ENCODE measurements at regions not wholly inside any gene's neighbourhood (a gene's known extent, or its start where the extent isn't known, plus 50 kb on each side); places are given as distances from the start of the nearest gene placed in this dataset.
"Not testable (repeated sequence)": the region's sequence is repeated elsewhere in the genome, so short reads cannot be mapped to it uniquely, and the experiment has no call there.

DNA sequence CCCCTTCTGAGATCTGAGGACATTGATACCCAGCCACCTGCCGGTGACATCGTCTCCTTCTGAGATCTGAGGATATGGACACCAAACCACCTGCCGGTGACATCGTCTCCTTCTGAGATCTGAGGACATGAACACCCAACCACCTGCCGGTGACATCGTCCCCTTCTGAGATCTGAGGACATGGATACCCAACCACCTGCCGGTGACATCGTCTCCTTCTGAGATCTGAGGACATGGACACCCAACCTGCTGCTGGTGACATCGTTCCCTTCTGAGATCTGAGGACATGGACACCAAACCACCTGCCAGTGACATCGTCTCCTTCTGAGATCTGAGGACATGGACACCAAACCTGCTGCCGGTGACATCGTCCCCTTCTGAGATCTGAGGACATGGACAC lies 396.1 kb upstream of the TNRC6C start:
- DNase-seq, result not testable (repeated sequence)

DNA sequence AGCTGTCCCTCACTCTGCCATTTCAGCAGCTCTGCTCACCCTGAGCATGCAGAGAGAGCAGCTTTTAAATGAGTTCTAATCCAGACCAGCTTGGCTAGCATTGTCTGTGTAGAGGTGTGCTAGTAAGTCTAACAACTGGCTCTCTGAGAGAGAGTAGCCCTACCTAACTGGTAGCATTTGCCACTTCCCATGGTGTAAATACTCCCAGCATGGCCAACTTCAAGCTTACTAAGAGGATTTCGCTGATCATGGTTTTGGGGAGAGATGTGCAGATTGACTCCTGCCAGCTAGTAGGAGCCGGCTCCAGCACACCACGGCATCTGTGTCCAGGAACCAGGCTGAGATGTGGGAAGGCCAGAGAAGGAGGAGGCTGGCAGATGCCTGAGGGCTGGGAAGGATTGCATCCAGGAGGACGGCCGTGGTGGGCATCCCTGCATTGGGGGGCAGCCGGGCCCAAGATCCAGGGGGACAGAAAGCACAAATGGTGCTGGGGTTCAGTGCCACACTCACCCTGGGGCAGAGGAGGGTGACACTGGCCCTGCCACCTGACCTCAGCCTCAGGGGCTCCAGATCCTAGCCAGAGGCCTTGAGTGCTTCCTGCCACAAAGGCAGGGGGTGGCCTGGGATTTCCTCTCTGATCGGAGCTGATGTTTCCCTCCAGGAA lies 394.9 kb upstream of the TNRC6C start:
- no peak for DNase-seq

DNA sequence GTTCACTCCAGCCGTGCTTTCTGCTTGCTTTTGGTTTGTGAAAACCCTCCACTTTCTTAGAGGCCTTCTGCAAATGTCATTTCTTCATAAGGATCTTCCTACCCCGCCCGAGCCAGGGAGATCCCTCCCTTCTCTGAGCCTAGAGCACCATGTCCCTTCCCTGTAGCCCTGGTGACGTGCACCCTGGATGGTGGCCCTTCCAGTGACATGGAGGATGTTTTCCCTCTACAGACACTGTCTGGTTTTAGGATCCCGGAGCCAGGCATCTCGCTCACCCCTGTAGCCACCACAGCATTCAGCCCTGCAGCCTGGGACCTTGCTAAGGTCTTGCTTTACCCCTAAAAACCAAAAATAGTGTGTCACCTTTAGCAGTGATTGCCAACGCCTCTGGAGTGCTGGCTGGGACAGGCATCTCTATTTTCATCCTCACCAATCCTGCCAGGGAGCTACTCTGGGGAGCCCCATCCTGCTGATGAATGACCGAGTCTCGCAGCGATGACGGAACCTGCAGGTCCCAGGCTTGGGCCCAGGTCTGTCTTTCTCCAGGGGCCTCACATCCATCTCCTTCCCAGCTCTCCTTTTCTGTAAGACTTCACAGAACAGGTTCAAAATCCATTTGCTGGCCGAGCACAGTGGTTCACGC lies 394.1 kb upstream of the TNRC6C start:
- DNase-seq, result no peak

DNA sequence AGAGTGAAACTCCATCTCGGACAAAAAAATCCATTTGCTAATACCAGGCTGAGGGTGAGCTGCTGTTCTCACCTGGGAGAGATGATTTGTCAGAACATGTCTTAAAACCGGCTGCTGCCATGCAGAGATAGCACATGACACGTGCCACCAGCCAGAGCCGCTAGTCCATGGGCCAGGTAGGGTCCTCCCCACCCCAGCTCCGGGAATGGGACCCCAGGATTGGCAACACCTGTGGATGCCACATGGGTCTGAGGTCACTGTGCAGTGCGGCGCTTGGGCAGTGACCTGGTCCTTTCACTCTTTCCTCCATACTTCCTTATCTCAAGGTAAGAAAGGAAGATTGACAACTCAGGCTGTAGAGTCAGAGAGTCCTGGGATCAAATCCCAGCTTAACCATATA lies 393.3 kb upstream of the TNRC6C start:
- DNase-seq, result no peak

DNA sequence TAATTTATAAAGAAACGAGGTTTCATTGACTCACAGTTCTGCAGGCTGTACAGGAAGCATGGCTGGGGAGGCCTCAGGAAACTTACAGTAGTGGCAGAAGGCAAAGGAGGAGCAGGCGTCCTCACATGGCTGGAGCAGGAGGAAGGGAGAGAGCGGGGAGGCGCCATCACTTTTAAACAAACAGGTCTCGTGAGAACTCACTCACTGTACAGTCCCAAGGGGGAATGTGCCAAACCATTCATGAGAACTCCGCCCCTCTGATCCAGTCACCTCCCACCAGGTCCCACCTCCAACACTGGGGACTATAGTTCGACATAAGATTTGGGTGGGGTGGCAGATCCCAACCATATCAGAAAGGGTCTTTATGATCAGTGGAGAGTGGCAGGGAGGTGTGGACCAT lies 392.4 kb upstream of the TNRC6C start:
- no peak for DNase-seq

DNA sequence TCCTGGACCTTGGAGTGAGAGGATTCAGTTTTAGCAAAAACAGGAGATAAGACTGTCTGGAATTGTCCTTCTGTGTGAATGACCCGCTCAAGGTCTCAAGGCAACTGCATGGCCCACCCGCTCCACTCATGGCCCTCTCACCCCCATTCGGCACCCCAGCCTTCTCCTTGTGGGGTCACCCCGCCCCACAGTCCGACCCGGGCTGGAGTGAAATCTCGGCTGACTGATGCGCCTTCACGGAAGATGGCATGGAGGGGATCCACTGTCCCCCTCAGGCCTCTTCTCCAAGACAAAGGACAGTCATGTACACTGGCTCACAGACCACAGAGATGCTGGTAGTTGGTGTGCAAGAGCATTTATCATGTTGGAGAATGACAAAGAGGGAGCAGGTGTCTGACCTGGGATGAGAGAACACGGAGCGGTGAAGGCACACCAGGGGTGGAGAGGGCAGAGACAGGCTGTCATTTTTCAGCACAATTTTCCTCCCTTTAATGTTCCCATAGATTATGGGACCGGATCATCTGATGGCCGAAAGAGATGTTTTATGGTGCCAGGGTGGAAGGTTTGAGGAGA lies 391.9 kb upstream of the TNRC6C start:
- DNase-seq, result no peak

DNA sequence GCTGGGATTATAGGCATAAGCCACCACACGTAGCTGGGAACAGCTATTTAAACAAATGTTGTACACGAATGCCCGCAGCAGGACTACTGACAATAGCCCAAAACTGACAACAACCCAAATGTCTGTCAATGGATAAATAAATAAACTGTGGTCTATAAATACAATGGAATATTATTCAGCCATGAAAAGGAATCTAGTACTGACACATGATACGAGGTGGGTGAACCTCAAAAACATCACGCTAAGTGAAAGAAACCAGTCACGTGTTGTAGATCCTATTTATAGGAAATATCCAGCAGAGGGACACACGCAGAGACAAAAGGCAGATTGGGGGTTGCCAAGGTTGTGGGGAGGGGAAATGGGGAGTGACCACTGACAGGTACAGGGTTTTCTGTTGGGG lies 390.0 kb upstream of the TNRC6C start:
- DNase-seq, result no peak

DNA sequence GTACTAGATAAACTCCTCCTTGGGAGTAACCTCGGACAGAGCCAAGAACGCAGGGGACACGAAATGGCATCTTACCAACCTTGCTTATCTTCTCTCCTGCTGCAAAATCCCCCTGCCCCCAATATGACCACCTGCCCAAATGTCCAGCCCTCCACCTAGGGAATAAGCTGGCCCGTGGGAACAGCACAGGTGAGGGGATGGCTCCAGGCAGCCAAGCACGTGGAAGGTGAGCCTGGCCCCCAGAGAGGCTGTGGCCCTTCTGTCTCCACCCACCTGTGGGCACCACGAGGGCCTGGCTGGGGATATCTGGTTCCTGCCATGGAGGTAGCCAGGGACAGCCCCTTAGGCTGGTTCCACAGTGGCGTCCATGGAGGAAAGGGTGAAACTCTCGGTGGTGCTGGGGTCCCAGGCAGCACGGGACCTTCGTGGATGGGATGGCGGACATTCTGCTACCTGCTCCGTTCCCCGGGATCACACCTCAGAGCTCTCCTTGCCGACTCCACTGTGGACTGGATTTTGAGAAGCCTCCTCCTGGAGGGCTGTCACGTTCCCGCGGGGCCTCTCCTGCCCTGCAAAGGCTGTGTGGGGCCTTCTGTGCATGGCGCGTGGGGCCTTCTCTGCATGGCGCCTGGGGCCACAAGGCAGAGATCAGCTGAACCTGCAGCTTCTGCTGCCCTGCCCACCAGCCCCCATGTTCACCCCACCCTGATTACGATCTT lies 388.5 kb upstream of the TNRC6C start:
- DNase-seq, result no peak

DNA sequence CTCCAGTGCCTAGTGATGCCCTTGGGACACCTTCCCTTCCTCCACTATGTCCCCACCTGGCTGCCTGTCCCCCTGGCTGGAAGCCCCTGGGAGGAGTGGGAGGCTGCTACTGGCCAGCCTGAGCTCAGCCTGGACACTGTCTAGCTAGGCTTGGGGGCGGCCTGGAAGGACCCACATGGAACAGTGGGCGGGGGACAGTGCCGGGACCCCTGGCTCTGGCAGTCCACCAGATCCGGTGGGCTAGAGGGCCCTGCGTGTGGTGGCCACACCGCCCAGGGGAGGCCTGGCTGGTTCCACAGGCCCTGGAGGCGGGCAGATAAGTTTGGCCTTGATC lies 388.0 kb upstream of the TNRC6C start:
- no peak for DNase-seq

DNA sequence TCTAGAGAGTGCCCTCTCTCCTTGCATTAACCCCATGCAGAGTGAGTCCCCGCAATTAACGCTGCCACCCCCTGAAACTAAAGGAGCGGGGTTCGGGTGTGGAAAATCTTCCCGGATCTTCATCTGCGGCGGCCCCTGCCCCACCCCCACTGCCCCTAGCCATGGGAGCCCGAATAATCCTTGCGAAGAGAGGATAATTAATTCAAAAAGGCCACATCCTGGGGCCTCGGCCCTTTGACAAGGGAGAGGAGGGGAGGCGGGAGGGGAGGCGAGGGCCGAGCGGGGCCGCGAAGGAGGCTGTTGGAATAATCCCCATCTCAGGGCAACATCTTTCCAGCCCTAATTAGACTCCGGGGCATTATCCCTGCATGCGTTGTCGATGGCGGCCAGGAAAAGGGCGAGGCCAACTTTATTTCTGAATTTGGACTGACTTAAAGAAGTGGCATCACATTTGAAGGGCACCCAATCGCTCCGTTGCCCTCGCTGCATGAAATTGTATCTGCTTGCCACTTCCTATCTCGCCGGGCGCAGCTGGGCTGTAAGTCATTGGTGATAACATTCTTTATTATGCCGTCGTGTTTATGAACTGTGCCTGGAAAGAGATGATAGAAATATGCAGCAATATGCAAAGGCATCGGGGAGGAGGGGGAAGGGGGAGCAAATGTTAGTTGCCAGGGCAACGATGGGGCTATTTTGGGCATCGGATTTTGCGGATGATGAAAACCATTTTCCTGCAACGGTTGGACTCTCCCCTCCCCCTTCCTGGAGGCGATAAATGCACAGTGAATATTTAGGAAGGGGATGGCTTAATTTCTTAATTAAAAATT lies 387.1 kb upstream of the TNRC6C start:
- DNase-seq, result no peak

DNA sequence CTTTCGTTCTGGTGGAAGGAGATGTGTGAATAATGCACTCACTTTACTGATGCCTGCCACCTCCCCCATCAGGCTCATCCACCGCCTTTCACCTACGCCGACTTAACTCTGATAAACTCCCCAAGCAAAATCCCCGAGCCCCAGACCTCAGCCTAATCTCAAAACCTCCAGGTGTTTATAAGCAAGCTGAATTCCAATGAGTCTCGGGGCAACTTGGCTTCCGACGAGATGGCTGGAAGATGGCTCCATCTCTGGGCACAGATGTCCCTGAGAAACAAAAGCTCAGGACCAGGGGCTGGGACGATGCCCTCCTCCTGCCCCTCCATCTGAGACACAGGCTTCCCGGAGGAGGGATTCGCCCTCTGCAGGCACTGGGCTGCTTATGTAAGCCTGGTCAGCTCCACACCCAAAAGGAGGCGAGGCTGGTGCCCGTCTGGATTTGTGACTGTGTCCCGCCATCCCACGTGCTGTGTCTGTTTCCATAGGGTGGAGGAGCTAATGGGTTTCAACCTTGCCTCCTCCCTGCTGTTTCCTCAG lies 386.4 kb upstream of the TNRC6C start:
- DNase-seq, result no peak

DNA sequence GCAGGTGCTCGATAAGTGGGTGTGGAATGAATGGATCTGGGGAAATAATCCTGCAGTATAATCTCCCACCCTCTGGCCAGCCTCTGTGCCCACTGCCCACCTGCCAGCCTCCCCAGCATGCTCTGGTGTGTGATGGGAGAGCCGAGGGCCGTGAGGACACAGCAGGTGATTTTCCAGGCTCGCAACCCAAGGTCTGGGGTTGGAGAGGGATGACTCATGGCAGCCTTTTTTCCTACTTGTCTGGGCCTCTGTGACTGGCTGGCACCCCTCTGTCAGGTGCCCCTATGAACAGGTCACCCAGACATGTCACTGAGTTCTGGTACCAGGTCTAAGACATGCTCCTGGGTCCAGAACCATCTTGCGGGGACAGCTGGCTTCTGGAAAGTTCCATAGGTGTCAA lies 385.7 kb upstream of the TNRC6C start:
- DNase-seq, result no peak

DNA sequence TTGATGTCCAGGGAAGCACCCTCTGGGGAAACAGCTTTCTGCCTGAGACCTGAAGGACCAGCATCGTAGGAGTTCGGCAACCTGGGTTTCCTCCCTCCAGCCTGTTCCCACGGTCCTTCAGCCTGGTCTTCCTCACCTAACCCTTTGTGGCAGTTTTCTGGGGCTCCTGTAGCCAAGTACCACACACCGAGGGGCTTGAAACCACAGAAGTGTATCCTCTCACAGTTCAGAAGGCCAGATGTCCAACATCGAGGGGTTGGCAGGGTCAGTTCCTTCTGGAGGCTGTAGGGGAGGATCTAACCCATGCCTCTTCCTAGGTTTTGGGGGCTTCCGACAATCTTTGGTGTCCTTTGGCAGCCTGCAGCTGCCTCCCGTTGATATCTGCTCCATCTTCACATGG lies 381.0 kb upstream of the TNRC6C start:
- DNase-seq, result no peak

DNA sequence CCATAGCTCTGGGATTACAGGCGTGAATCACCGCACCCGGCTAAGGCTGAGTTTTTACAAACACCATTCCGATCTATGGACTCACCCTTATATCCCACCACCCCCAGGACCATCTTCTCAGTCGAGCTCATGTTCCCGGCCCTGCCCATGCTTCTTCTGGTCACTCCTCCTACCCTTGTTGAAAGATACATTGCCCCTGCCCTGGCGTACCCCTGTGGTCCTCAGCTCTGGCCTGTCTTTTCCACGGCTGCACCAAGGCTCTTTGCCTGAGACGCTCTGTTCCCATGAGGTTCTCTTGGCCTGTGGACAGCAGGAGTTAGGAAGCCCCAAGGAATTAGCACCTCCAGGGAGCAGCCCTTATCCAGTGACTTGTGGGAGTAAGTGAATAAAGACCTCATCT lies 379.4 kb upstream of the TNRC6C start:
- no peak for DNase-seq

DNA sequence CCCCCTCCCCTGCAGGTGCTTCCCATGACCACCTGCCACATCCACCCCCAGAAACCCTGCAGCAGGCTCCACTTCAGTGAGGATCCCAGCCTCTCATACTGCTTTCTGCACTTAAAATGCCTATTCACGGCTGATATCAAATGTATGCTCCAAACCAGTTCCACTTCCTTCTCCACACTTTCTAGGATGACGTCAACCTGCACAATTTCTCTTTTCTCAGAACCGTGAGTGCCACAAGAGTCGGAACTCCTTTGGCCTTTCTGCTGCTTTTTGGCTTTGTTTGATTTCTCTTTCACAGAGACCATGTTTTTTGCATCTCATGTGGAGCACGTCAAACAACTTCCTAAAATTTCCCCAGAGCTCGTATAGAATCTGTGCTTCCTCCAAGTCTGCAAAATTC lies 378.8 kb upstream of the TNRC6C start:
- no peak for DNase-seq

DNA sequence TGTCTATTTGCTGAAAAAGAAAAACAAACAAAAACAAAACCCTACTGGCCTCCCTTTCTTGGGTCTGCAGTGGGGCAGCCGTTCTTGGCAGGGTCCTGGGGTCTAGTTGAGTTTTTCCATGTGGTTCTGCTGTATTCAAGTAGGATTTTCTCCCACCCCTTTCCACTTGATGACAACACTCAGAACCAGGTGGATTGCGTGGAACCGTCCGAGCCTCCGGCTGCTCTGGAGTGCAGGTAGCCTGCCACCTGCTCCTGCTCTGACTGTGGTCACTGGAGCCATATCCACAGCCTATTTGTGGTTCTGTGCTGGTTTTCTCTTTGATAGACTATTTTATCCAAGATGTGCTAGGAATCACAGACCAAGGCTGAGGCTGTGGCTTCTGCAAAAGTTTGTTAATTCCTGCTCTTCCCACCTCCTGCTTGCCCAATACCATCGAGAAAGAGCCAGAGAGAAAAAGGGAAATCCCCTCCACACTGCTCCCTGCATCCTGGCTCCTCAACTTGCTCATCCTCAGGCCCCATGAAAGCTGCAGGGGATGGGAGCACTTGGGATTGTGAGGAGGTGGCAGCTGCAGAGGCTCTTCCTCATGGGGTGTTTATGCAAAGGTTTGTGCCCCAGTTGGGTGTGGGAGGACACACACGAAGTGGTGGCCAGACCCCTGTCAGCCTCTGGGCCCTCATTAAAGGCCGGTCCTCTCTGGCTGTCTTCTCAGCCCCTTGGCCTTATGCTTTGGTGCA lies 377.8 kb upstream of the TNRC6C start:
- no peak for DNase-seq

DNA sequence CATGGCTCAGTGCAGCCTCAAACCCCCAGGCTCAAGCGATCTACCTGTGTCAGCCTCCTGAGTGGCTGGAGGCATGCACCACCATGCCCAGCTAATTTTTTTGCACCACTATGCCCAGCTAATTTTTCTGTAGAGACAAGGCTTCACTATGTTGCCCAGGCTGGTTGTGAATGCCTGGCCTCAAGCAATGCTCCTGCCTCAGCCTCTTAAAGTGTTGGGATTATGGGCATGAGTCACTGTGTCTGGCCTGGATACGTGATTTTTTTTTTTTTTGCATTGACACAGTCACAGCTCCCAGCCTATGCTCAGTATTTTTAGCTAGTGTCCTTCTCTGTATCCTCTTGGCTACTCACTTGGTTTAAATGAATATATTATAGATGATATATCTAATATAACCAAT lies 377.0 kb upstream of the TNRC6C start:
- DNase-seq, result no peak

DNA sequence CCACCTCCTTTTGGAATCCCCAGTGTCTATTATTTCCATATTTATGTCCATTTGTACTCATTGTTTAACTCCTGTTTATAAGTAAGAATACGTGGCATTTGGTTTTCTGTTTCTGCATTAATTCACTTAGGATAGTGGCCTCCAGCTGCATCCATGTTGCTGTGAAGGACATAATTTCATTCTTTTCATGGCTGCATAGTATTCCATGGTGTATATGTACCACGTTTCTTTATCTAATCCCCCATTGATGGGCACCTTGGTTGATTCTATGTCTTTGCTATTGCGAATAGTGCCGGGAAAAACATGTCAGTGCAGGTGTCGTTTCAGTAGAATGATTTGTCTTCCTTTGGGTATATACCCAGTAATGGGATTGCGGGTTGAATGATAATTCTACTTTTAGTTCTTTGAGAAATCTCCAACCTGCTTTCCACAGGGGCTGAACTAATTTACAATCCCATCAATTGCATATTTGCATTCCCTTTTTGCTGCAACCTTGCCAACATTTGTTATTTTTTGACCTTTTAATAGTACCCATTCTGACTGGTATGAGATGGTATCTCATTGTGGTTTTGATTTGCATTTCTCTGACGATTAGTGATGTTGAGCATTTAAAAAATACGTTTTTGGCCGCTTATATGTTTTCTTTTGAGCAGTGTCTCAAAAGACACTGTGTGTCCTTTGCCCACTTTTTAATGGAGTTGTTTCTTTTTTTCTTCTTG lies 373.2 kb upstream of the TNRC6C start:
- no peak for DNase-seq

DNA sequence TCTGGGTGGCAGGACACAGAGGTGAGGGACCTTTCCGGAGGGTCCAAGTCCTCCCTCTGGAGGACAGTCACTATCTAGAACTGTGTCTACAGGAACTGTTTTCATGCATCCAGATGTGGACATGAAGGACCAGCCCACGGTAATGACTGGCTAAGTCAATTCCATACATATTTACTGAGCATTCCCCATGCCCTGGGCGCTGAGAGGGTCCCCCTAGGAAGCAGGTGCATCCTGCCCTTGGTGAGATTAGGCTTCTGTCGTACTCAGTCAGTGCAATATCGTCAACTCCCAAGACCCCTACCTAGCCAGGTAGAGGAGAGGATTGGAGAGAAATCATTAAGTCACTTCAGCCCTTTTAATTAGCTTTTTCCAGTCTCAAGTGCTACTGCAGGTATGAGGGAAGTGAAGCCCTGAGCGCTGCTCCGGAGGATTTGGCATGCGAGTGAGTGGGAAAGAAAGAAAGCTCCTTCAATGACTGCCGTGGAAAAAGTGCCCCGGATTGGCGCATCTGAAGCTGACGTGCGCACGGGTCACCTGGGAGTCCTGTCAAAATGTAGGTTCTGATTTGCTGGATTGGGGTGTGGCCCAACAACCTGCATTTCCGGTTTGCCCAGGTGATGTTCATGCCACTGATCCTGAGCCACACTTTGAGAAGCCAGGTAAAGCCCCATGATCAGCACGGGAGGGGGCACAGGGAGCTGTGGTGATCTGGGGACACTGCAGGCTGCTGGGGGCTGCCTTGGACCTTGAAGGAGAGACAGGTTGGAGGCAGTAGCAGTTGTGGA lies 367.4 kb upstream of the TNRC6C start:
- no peak for DNase-seq

DNA sequence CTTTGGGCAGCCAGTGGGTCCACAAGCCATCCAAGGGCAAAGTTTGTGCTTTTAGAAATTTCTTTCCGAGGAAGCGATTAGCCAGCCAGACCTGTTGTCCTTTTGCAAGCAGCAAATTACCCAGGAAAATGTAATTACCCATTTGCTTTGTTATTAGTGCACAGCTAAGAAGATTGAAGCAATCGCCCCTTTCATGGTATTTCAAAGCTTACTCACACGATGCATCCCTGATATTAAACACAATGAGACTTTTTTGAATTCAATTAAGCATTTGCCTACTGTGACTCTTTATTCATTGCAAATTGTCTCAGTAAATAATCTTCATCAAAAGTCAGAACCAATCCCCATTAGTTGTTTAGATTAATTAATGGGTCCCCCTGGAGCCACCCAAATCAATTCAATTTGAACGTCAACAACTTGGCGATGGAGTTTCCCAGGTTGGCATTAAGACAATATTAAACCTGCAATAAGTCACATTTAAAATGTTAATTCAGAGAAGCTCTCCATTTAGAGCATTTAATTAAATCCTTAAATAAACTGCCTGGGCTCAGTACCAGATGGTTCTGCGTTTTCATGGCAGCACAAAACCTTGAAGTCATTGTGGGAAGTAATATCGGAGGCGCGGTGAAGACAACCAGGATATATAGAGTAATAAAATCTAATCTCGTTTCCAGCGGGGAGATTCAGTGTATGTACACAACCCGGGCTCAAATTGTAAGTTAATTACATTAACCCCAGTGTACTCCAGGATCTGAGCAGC lies 366.2 kb upstream of the TNRC6C start:
- DNase-seq, result no peak

All from NCI-H1048 (cell line).